GM12878 (cell line): ENCODE measurements at regions not wholly inside any gene's neighbourhood (a gene's known extent, or its start where the extent isn't known, plus 50 kb on each side); places are given as distances from the start of the nearest gene placed in this dataset.

Experiments
- ASH2L ChIP-seq: fragments of 300-600, 200-600 bp; sonication (generic); IDR thresholded peaks from 2 replicates; pipeline ENCODE4 v1.6.1; 2017; ENCODE audit warnings: low read depth, mild to moderate bottlenecking, borderline replicate concordance
- CREM ChIP-seq: IDR thresholded peaks from 2 replicates; pipeline ENCODE4 v1.6.1; 2014; ENCODE audit warnings: antibody characterized with exemption, low read depth
- KDM1A ChIP-seq: fragments of 200-600 bp; sonication (generic); IDR thresholded peaks from 2 replicates; pipeline ENCODE4 v1.6.1; 2016; ENCODE audit warnings: borderline replicate concordance
- MEF2A ChIP-seq: IDR thresholded peaks from 2 replicates; pipeline ENCODE4 v1.6.1; 2011; ENCODE audit warnings: low read depth, mild to moderate bottlenecking, low read length, moderate library complexity; ENCODE audit not compliant: insufficient read depth
- PRDM15 ChIP-seq: fragments of 450-650 bp; formaldehyde crosslinking; IDR thresholded peaks from 2 replicates; pipeline ENCODE4 v1.4.0; 2020; ENCODE audit warnings: mild to moderate bottlenecking, moderate library complexity
- TCF12 ChIP-seq: IDR thresholded peaks from 2 replicates; pipeline ENCODE4 v1.6.1; 2011; ENCODE audit warnings: low read depth, mild to moderate bottlenecking, low read length
- YBX1 ChIP-seq: fragments of 450-650 bp; IDR thresholded peaks from 2 replicates; pipeline ENCODE4 v1.6.1; 2016; ENCODE audit warnings: antibody characterized with exemption
- ZNF592 ChIP-seq: fragments of 450-650 bp; IDR thresholded peaks from 2 replicates; pipeline ENCODE4 v1.6.1; 2017; ENCODE audit warnings: mild to moderate bottlenecking, moderate library complexity

- TF ChIP-seq ZNF592 (no peak), ASH2L (no peak), PRDM15 (CRISPR knock-in tag) (no peak), MEF2A (no peak), CREM (no peak), TCF12 (no peak), KDM1A (no peak), YBX1 (no peak)
Measured at GRCh38 chr2:153071090-153071489, 352.7 kb downstream of the ARL6IP6 start (continued).
